ENCODE measurements at regions not wholly inside any gene's neighbourhood (a gene's known extent, or its start where the extent isn't known, plus 50 kb on each side); places are given as distances from the start of the nearest gene placed in this dataset.

DNA sequence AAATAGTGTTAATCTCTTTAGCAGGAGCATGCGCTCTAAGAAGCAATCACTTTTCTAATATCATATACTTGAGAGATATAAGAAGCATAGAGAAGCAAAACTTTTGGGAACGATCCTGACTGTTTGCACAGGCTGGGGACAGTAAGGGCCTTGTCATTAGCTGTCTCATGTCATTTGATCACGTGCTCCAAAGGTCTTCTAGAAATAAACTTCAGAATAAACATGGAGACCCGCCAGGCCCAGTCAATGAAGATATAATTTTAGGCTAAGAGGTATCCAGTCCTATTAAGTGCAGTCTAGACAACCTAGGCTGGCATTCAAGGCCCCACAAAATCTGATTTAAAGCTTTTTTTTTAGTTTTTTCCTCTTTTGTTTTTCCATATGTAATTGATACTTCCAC is 111.0 kb upstream of the APC start:
- no peak for DNase-seq (ENCODE audit: low spot score)

DNA sequence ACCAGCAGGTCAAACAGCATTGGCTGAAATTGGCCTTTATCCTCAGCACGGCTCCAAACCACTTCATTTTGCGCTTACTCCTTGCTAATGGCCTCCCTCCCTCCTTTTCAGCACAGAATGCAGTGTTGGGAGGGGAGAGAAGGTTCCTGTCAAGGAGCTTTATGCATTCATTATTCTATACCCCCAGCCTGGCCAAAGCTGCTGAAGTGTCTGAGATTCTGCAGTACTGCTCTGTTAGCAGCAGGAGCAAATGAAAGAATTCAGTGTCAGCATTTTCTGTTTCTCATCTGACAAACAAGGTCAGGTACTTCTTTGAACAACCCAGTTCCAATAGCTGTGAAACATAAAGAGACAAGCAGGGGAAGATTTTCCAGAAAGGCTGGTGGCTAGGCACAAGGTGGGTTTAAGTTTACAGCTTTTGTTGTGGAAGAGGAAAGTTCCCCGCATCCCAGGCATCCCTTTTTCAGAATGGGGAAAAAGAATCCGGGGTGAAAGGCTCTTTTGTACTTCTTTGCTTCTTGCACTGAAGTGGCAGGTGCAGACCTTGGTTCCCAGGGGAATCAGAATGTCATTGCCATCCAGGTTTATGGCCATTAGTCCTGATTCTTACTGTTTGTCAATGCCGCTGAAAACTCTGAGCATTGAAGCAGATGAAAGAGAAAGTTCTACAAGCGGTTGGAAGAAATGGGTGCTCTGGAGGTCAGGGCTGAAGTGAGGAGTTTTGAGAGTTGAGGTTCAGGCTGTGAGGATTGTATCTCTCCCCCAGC is 109.3 kb upstream of the APC start:
- DNase-seq (ENCODE audit: low spot score) = no peak

DNA sequence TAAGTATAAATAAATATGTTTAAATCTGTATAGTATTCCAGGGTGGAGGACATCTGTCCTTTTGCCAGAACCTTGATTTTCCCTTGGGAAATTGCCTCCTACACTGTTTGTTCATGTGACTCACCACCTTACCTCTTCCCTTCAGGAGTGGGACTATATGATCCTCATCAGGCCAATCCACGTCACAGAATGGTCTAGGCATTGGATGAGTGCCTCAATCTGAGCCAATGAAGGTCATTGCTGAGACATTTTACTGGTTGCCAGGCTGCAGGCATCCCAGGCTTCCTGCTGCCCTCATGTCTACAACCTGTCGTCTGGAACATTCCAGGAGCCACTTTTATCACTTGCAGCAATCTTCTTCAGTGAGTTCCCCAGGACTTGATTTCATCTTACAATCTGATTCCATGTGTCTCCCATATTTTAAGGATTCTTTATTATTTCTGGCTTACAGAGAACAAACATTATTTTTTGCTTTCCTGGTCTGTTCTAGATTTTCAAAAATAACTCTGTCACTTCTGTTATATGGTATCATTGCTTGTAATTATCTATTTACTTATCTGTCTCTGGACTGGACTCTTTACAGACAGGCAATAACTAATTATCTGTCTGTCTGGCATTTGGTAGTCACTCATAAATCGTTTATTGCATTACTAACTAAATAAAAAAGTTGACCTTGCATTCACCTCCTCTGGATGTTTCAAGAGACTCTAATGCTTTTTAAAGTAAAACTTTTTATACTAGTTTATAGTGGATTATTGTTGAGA is 107.3 kb upstream of the APC start:
- DNase-seq (ENCODE audit: low spot score) = no peak

DNA sequence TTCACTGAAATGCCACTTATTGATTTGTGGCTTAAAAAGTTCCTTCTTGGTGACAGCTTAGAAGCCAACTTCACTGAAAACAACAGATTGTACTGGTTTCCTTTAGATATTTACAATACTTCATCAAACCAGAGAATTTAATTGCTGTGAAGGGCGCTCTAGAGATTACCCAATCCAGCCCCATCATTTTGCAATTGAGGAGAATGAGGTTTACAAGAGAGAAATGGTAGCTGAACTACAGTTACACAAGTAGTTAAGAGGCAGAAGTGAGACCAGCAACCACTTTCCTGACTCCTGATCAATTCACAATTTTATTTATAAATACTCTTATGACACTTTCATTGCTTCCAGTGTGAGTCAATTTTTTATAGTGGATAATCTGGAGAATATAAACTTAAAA is 103.5 kb upstream of the APC start:
- no peak for DNase-seq (ENCODE audit: low spot score)

DNA sequence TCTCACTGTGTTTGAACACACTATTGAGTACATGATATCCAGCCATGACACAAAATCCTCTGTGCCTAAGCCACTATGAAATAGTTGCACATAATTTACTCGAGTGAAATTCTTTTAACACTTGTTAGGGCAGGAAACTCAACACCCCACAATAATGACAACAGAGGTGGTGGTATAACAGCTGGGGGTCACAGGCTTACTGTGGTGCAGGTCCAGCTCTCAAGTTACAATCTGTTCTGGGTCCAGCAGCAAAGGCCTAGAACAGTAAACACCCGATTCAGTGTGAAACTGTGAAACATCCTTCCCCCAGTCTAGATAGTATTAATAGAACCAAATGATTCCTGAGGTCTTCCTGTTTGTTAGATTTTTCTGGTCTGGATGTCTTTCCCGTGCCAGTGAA is 102.9 kb upstream of the APC start:
- no peak for DNase-seq (ENCODE audit: low spot score)

DNA sequence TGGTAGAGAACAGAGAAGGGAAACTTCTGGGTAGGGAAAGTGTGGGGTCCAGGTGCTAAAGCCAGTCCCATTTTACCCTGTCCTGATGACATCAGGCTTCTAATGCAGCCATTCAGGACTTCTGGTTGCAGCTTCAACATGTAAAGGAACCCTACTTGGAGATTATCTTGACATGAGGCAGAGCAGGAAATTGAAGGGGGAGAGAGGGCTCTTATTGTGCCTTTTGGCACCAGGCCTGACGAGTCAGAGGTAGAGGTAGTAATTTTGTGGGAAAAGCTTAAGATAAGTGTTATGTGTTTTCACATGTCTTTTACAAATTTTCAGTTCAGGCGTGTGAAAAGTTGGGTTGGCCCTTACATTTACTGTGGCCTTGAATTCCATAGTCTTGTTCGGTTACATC is 102.4 kb upstream of the APC start:
- DNase-seq (ENCODE audit: low spot score) = no peak

DNA sequence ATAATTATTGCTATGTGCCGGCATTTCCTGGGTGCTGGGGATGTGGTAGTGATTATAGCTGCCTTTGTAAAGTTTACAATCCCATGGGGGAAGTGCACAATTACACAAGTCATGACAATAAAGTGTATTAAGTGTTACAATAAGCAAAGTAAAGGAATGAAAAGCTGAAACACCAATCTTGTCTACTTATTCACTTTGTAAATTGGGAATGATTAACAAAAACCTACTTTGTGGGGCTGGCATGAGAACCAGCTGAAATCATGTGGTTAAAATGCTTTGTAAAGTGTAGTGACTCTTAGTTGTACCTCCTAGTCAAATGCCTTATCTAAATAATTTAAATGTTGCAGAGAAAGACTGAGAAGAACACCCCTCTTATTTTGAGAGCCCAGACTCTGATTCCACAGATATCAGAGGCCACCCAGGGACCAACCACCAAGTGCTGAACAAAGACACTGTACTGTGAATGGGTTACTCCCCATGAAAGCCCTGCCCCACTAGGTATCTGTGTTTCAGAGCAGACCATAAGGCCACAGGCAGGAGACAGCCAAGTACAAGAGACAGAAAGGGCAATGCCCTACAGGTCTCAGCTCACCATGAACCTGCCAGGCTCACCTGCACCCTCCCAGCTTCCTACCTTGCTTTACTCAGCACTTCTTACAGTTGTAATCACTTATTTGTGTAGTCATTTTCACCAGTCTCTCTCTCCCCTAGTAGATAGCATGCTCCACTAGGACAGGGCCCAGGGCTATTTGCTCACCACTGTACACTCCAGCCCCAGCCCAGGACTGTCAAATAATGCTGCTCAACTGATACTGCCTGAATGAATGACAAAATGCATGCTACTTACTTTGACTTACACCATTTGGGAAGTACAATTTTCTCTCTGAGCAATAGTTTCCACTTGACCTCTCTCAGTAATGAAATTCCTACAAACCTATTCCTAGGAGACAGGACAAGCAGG is 101.6 kb upstream of the APC start:
- DNase-seq (ENCODE audit: low spot score) = no peak

DNA sequence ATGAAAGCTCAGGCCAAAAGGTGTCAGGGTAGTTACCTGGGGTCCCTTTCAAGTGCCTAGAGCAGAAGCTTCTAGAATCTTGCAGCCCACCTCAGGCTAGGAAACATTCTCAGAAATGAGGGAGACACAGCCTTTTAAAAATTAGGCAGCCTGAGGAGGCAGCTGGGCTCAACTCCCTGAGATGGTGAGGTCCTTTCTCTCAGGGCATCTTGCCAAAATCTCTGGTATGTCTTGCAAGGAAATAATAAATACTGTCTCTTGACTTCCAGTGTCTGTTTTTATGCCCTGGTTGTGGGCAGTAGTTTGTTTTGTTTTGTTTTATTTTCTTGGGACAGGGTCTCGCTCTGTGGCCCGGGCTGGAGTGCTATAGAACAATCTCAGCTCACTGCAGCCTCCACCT is 100.9 kb upstream of the APC start:
- DNase-seq (ENCODE audit: low spot score) = no peak

DNA sequence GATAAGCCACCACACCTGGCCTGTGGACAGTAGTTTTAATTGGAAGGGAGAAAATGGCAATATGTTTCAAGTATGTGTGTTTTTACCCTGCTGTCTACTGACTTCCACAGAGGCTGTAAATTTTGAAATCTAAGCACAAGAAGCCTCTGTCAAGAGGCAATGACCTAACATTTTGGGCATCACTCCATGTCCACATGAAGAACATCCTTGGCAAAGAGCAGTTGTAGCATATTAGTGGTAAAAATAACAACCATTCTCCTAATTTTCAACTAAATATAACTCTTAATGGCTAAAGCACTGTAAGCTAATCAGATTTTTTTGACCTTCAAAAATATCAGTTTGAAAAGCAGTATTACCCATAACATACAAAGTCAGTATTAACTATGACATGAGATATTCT is 100.3 kb upstream of the APC start:
- DNase-seq (ENCODE audit: low spot score) = no peak

DNA sequence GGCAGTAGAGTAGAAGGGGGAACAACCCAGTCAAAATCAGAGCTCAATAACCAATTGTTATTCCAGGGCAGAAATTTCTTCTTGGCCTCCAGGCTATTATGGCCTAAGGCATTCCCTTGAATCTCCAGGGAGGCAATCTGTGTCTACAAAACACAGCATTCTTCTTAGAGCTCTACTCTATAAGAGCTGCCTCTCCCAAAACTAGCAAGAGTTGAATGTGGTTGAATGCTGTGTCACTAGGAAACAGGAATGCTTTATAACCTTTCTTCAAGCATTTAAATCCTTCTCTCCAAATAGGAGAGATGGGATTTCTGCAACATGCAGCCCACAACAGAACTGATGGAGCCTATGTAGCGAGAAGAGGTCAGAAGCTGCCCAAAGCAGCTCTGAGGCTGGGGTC is 97.1 kb upstream of the APC start:
- no peak for DNase-seq (ENCODE audit: low spot score)

DNA sequence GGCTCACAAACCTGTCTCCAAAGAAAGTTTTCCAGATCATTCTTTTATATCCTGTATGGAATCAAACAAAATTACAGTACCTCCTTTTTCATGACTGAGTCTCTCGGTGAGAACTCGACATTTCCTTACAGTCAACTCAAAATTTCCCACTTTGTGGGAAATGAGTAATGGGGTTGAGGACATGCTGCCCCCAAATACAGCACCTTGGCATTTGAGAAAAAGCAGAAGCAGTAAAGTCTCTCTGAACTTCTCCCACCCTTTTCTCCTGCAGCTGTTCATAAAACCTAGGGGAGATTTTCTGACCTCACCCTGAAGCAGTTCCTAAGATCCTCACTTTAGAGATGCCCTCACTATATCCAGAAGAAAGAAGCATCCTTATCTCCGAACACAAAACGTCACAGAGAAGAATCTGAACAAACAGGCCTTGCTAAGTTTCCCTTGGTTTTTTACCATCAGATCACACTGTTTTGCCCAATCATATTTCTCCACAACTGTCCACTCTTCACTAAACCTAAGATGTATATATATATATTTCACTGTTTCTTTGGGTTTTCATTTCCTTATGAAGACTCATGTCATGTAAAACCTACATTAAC is 96.1 kb upstream of the APC start:
- no peak for DNase-seq (ENCODE audit: low spot score)

DNA sequence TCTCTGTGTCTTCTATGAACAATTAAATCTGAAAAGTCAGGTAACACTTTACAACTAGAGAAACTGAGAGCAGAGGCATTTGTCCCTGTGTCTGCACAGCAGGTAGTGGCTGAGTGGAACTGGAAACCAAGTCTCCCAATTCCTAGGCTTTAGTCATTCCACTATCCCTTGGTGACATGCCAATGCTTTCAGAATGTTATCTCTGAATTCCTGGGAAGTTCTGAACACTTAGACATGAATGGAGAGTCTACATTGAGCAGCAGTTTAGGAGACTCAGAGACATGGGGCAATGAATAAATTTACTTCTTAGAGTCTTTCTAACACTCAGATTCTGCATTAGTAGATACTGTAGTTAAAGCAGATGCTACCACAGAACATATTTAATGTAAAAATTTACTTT is 94.8 kb upstream of the APC start:
- no peak for DNase-seq (ENCODE audit: low spot score)

DNA sequence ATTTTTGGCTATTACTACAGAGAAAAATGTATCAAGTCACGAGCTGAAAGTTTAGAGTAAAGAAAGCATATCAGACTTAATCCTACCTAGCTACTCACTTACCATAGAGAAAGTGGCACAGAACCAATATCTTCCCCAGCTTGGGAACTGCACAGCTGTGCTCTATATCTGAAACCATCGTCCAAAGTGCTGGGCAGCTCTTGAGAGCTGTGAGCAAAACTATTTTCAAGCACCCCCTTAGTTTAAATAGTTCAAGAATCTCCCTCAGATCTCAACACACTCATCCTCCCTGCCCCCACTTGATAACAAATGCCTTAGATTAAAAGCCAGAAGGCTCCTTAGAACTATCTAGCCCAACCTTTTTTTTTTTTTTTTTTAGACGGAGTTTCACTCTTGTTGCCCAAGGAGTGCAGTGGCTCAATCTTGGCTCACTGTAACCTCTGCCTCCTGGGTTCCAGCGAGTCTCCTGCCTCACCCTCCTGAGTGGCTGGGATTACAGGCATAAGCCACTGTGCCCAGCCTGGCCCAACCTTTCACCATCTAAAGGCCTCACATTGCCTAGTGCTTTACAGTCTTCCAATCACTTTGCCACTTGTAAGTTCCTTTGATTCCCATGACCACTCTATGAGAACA is 94.2 kb upstream of the APC start:
- no peak for DNase-seq (ENCODE audit: low spot score)

DNA sequence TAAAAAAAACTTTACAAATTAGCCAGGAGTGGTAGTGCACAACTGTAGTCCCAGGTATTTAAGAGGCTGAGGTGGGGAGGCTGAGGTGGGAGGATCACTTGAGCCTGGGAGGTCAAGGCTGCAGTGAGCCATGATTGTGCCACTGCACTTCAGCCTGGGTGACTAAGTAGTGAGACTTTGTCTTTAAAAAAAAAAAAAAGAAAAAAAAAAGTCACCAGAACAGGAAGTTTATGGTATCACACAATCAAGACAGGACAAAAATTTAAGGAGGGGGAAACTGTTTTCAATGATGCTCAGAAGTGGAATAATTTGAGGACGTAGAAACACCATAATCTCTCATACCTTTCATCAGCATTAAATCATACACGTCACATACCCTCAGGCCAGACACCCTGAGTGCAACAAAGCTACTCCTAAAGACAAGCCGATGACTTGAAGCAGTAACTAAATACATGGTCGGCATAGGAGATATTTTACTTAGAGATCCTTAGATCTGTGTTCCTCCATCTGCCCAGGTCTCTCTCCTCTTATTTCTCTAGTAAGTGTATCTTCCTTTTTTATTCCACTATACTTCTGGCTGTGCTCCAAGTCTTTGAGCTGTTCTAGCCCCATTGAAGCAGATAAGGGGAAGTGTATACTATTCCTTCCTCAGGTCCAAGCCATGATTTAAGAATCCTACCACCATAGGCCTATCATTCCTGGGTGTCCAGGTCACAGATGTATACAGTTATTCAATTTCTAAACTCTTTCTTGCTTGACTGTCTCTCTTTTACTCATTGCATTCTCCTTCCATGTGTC is 91.3 kb upstream of the APC start:
- DNase-seq (ENCODE audit: low spot score) = no peak

DNA sequence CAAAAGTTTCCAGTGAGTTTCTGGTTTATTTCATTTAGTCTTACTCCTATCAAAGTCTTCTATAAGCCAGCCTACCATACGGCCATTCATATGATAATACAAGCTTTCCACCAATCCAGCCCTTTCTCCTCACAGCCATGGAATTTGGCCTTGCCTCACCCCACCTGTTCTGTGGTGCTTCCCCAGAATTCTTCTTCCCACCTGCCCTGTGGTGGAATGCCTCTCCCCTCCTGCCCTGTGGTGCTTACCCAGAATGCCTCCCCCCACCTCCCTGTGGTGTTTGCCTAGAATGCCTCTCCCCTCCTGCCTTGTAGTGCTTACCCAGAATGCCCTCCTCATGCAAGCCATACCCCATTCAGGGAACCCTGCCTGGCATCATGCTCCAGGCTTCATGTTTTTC is 90.3 kb upstream of the APC start:
- DNase-seq (ENCODE audit: low spot score) = no peak

DNA sequence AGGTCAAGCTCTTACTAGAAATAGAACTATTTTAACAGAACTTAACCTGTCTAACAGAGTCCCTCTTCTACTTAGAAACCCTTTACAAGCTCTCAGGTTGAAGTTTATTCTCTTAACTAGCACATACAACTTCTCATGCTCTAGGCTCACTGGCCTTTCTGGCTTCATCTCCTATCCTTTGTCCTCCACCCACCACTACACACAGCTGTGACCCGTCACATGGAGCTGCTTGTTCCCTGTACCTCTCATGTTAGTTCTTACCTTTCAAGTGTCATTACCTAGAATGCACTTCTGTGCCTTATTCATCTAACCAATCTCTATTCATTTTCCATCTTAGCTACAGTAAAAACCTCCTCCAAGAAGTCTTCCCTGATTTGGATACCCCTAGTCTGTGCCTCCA is 89.4 kb upstream of the APC start:
- DNase-seq (ENCODE audit: low spot score) = no peak

DNA sequence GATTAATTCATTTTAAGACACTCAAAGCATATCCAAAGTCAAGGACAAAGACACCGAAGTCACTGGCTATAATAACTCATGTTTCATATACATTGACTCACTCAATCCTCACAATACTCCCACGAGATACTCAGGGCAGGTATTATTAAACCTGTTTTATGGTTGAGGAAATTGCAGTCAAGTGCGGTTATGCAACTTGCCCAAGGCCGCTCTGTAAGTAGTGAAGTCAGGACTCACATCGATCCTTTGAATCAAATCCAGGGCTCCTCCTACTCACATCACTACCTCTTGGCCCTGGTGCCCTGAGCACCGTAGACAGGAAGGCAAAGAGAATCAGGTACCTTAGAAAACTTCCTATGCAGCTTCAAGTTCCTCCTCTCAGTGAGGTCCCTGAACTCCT is 87.8 kb upstream of the APC start:
- no peak for DNase-seq (ENCODE audit: low spot score)

DNA sequence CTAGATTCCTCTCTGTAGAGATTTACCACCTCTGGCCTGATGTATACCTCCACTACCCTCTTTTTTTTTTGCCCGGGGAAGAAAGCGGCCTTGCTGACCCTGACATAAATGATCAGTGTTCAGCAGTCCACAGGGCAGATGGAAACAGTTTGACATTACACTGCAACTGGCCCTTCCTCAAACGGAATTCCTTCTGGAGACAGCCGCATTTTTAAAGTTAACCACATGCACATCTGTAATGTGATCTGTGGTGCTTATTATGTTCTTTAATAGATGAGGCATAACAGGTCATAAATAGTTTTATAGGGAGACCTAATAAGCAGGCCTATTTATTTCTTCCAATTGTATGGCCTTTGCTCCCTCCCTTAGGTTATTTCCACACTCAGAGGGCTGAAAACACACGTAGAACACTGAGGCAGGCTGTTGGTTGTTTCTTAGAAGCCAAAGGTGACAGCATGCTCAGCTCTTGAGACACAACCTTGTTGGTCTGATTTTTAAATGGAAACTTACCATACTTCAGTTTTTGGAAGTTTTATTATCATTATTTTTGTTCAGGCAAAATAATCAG is 84.0 kb upstream of the APC start:
- no peak for DNase-seq (ENCODE audit: low spot score)

DNA sequence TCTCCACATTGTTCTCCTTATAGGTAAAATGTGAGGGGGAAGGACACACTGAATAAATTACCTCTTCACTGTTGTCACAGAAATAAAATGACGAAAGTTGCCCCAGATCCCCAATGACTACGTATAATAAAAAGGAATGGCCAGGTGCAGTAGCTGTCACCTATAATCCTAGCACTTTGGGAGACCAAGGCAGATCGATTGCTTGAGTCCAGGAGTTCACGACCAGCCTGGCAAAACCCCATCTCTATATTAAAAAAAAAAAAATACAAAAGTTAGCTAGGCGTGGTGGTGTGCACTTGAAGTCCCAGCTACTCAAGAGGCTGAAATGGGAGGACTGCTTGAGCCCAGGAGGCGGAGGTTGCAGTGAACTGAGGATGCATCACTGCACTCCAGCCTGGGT is 82.2 kb upstream of the APC start:
- DNase-seq (ENCODE audit: low spot score) = no peak

DNA sequence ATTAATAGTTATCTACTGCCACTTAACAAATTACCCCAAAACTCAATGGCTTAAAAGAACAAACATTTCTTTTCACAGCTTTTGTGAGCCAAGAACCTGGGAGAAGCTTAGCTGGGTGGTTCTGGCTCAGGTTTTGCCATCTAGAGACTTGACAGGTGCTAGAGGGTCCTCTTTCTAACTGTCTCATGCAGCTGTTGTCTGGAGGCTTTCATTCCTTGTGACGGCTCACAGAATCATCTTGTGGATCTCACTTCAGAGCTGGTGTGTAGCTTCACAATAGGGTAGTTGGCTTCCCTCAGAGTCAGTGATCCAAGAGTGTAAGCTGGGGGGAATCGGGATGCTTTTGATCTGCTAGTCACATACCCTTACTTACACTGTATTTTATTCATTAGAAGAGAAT is 81.2 kb upstream of the APC start:
- no peak for DNase-seq (ENCODE audit: low spot score)

DNA sequence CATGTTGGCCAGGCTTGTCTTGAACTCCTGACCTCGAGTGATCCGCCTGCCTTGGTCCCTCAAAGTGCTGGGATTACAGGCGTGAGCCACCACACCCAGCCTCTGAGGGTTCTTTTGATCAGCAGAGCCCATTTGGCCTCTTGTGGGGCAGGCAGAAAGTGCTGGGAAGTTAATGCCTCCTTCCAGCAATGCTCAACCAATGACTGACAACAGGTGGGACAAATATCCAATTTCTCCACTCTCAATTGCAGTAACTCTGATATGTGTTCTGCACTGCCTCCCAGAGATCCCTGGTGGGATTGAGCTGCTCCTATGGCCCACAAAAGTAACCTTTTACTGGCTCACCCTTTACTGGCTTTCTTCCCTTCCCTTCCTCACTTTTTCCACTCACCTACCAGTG is 79.9 kb upstream of the APC start:
- no peak for DNase-seq (ENCODE audit: low spot score)
